HEK293T (cell line): ENCODE measurements at regions not wholly inside any gene's neighbourhood (a gene's known extent, or its start where the extent isn't known, plus 50 kb on each side); places are given as distances from the start of the nearest gene placed in this dataset.

ENCODE experiments used
- BHLHE40 ChIP-seq: fragments of 450-650 bp; IDR thresholded peaks from 2 replicates; pipeline ENCODE4 v1.6.1; 2016; ENCODE audit warnings: mild to moderate bottlenecking, moderate library complexity, borderline replicate concordance
- ELF4 ChIP-seq: fragments of 450-650 bp; IDR thresholded peaks from 2 replicates; pipeline ENCODE4 v1.6.1; 2017; ENCODE audit warnings: antibody characterized with exemption
- FOXA1 ChIP-seq: fragments of 450-650 bp; IDR thresholded peaks from 2 replicates; pipeline ENCODE4 v1.6.1; 2016; ENCODE audit warnings: mild to moderate bottlenecking
- FOXK2 ChIP-seq: fragments of 450-650 bp; IDR thresholded peaks from 2 replicates; pipeline ENCODE4 v1.6.1; 2016; ENCODE audit warnings: mild to moderate bottlenecking
- FOXM1 ChIP-seq: fragments of 450-650 bp; IDR thresholded peaks from 2 replicates; pipeline ENCODE4 v1.6.1; 2017; ENCODE audit warnings: mild to moderate bottlenecking, borderline replicate concordance
- NFRKB ChIP-seq: fragments of 450-650 bp; IDR thresholded peaks from 2 replicates; pipeline ENCODE4 v1.6.1; 2016; ENCODE audit warnings: mild to moderate bottlenecking, moderate library complexity
- SP1 ChIP-seq: fragments of 450-650 bp; IDR thresholded peaks from 2 replicates; pipeline ENCODE4 v1.6.1; 2017
- SUZ12 ChIP-seq: fragments of 450-650 bp; IDR thresholded peaks from 2 replicates; pipeline ENCODE4 v1.6.1; 2016; ENCODE audit warnings: mild to moderate bottlenecking
- TARDBP ChIP-seq: fragments of 450-650 bp; IDR thresholded peaks from 2 replicates; pipeline ENCODE4 v1.6.1; 2016
- TF ChIP-seq, protein P1 (sequence below): fragments of 450-650 bp; IDR thresholded peaks from 2 replicates; pipeline ENCODE4 v1.6.1; 2016

- TF ChIP-seq NFRKB = no peak
- no peak for TF ChIP-seq BHLHE40
- no peak for TF ChIP-seq FOXM1
- TF ChIP-seq FOXA1 = no peak
- no peak for TF ChIP-seq ELF4
- TF ChIP-seq TARDBP = no peak
- TF ChIP-seq SUZ12 = no peak
- no peak for TF ChIP-seq SP1
- TF ChIP-seq FOXK2 = no peak
- TF ChIP-seq, protein P1, sequence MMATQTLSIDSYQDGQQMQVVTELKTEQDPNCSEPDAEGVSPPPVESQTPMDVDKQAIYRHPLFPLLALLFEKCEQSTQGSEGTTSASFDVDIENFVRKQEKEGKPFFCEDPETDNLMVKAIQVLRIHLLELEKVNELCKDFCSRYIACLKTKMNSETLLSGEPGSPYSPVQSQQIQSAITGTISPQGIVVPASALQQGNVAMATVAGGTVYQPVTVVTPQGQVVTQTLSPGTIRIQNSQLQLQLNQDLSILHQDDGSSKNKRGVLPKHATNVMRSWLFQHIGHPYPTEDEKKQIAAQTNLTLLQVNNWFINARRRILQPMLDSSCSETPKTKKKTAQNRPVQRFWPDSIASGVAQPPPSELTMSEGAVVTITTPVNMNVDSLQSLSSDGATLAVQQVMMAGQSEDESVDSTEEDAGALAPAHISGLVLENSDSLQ = no peak
Measured at GRCh38 chr4:24078347-24078962, 188.6 kb upstream of the PPARGC1A start.
